Naive thymus-derived CD4-positive, alpha-beta T cell (primary cell): ENCODE measurements at regions not wholly inside any gene's neighbourhood (a gene's known extent, or its start where the extent isn't known, plus 50 kb on each side); places are given as distances from the start of the nearest gene placed in this dataset.

Experiments
- ATAC-seq: fragments of 150-1000 bp; cut with Tn5 transposase; 2 replicates; pipeline ENCODE4 v1.10.0; 2021; ENCODE audit warnings: mild to moderate bottlenecking, moderate library complexity
- CTCF ChIA-PET: fragments of 350-600 bp; sonication (Branson Sonifier 250); formaldehyde crosslinking; loops from one replicate; lab custom pipeline; 2021; ENCODE audit warnings: antibody characterized with exemption; lab: Charles Lee
- POLR2A ChIA-PET: fragments of 350-600 bp; sonication (Branson Sonifier 250); formaldehyde crosslinking; loops from one replicate; lab custom pipeline; 2021; ENCODE audit warnings: antibody characterized with exemption, inconsistent platforms; lab: Charles Lee
- DNase-seq, 9 donors: peaks; one replicate each; pipeline versions ENCODE4 v3.0.0 to v3.0.0-alpha.2; 2020 to 2022; ENCODE audit warnings: mixed read lengths in 1 of 9
- H3K27ac ChIP-seq: one replicate; pipeline ENCODE4 v1.7.0; 2013; ENCODE audit warnings: mild to moderate bottlenecking, low read depth, low read length, moderate library complexity
- H3K27me3 ChIP-seq, 2 donors: one replicate each; pipeline ENCODE4 v1.7.0; 2013; ENCODE audit warnings: low read length in 2 of 2, mild to moderate bottlenecking in 2 of 2, moderate library complexity in 2 of 2; ENCODE audit not compliant: control insufficient read depth in 2 of 2, insufficient read depth in 2 of 2
- H3K36me3 ChIP-seq, 3 experiments: 1 replicate in 2 of 3; 2 replicates in 1 of 3; pipeline ENCODE4 v1.7.0; 2013; ENCODE audit warnings: low read length in 3 of 3, mild to moderate bottlenecking in 3 of 3, moderate library complexity in 1 of 3; ENCODE audit not compliant: insufficient read depth in 3 of 3, control insufficient read depth in 2 of 3
- H3K4me1 ChIP-seq, 2 donors: one replicate each; pipeline ENCODE4 v1.7.0; 2013; ENCODE audit warnings: low read length in 2 of 2, mild to moderate bottlenecking in 2 of 2, moderate library complexity in 1 of 2; ENCODE audit not compliant: control insufficient read depth in 2 of 2, insufficient read depth in 2 of 2
- H3K4me3 ChIP-seq: 2 replicates; pipeline ENCODE4 v1.7.0; 2013; ENCODE audit warnings: mild to moderate bottlenecking, low read length
- H3K9me3 ChIP-seq, 3 experiments: 1 replicate in 2 of 3; 2 replicates in 1 of 3; pipeline ENCODE4 v1.7.0; 2013; ENCODE audit warnings: low read length in 3 of 3; ENCODE audit not compliant: control insufficient read depth in 2 of 3
- H3K27ac Mint-ChIP-seq, 9 donors: one replicate each; pipeline ENCODE4 v1.8.0; 2020 to 2022; ENCODE audit warnings: mixed read lengths in 9 of 9, mild to moderate bottlenecking in 8 of 9, moderate library complexity in 5 of 9, inconsistent platforms in 2 of 9
- H3K27me3 Mint-ChIP-seq, 5 donors: one replicate each; pipeline ENCODE4 v1.8.0; 2021 to 2022; ENCODE audit warnings: mixed read lengths in 5 of 5, mild to moderate bottlenecking in 1 of 5
- H3K36me3 Mint-ChIP-seq, 5 donors: one replicate each; pipeline ENCODE4 v1.8.0; 2020 to 2022; ENCODE audit warnings: mixed read lengths in 5 of 5, mild to moderate bottlenecking in 3 of 5, inconsistent platforms in 1 of 5
- H3K4me1 Mint-ChIP-seq, 7 donors: one replicate each; pipeline ENCODE4 v1.8.0; 2020 to 2022; ENCODE audit warnings: mixed read lengths in 7 of 7, mild to moderate bottlenecking in 3 of 7, inconsistent platforms in 1 of 7
- H3K4me3 Mint-ChIP-seq, 10 donors: one replicate each; pipeline ENCODE4 v1.8.0; 2020 to 2022; ENCODE audit warnings: mild to moderate bottlenecking in 10 of 10, mixed read lengths in 10 of 10, moderate library complexity in 6 of 10, inconsistent platforms in 2 of 10
- H3K9me3 Mint-ChIP-seq, 11 donors: one replicate each; pipeline ENCODE4 v1.8.0; 2020 to 2022; ENCODE audit warnings: mixed read lengths in 11 of 11, mild to moderate bottlenecking in 4 of 11, inconsistent platforms in 1 of 11, moderate library complexity in 1 of 11
- intact Hi-C, 2 donors: fragments of 100-400 bp; cut with micrococcal nuclease; formaldehyde crosslinking; loops; one replicate each; pipeline ENCODE4 v1.15.1; 2023

GRCh38 chr20:6468423-6469116 is 298.9 kb upstream of the BMP2 start:
- DNase-seq (no peak), ATAC-seq (no peak)
- Mint-ChIP-seq H3K27ac (no peak overlapping the region), H3K4me1 (no peaks in the 10 kb centered on the region), H3K4me3 (no peak overlapping the region), H3K9me3 (peaks cover 0 to 5% (median 3%) of the 10 kb centered on the region in 11 donors), H3K36me3 (no peaks in the 10 kb centered on the region), H3K27me3 (peaks cover 0 to 3% (median 0%) of the 10 kb centered on the region in 5 donors)
- Histone ChIP-seq H3K27me3 (no peaks in the 10 kb centered on the region), H3K4me1 (no peaks in the 10 kb centered on the region), H3K27ac (no peak overlapping the region), H3K4me3 (no peak overlapping the region), H3K9me3 (no peaks in the 10 kb centered on the region), H3K36me3 (no peaks in the 10 kb centered on the region)
- intact Hi-C loops: no loop called here
- ChIA-PET POLR2A (no interaction called here), CTCF (no interaction called here)

GRCh38 chr20:6467562-6467961 is 299.9 kb upstream of the BMP2 start:
- POLR2A ChIA-PET: no interaction called here
- CTCF ChIA-PET: no interaction called here
- intact Hi-C loops: no loop called here
- DNase-seq: no peak
- no peak overlapping the region for H3K4me3 Mint-ChIP-seq
- no peak for ATAC-seq
- no peak overlapping the region for H3K27ac Mint-ChIP-seq
- H3K9me3 Mint-ChIP-seq: peaks cover 0 to 5% (median 3%) of the 10 kb centered on the region in 11 donors
- H3K27me3 Mint-ChIP-seq: peaks cover 0 to 3% (median 0%) of the 10 kb centered on the region in 5 donors
- H3K4me1 Mint-ChIP-seq: no peaks in the 10 kb centered on the region
- Histone ChIP-seq H3K9me3 (no peaks in the 10 kb centered on the region), H3K4me3 (no peak overlapping the region), H3K27ac (no peak overlapping the region), H3K4me1 (no peaks in the 10 kb centered on the region), H3K27me3 (no peaks in the 10 kb centered on the region), H3K36me3 (no peaks in the 10 kb centered on the region)
- no peaks in the 10 kb centered on the region for H3K36me3 Mint-ChIP-seq

- no peaks in the 10 kb centered on the region for H3K27me3 ChIP-seq
- H3K36me3 Mint-ChIP-seq: no peaks in the 10 kb centered on the region
- H3K9me3 ChIP-seq: no peaks in the 10 kb centered on the region
- H3K4me1 ChIP-seq: no peaks in the 10 kb centered on the region
- intact Hi-C loops: no loop called here
- no peak for ATAC-seq
- DNase-seq: no peak
- H3K27ac Mint-ChIP-seq: no peak overlapping the region
- ChIA-PET POLR2A (no interaction called here), CTCF (no interaction called here)
- no peaks in the 10 kb centered on the region for H3K4me1 Mint-ChIP-seq
- H3K4me3 ChIP-seq: no peak overlapping the region
- H3K9me3 Mint-ChIP-seq: peaks cover 0 to 5% (median 3%) of the 10 kb centered on the region in 11 donors
- no peaks in the 10 kb centered on the region for H3K36me3 ChIP-seq
- H3K27ac ChIP-seq: no peak overlapping the region
- H3K27me3 Mint-ChIP-seq: peaks cover 0 to 3% (median 0%) of the 10 kb centered on the region in 5 donors
- H3K4me3 Mint-ChIP-seq: no peak overlapping the region
These were observed 301.2 kb upstream of the BMP2 start for GRCh38 chr20:6466075-6466810.

GRCh38 chr20:6450841-6451240 is 316.6 kb upstream of the BMP2 start:
- intact Hi-C loops: no loop called here
- H3K36me3 Mint-ChIP-seq: no peaks in the 10 kb centered on the region
- Histone ChIP-seq H3K27me3 (no peaks in the 10 kb centered on the region), H3K36me3 (no peaks in the 10 kb centered on the region), H3K4me1 (no peaks in the 10 kb centered on the region), H3K4me3 (no peak overlapping the region), H3K9me3 (no peaks in the 10 kb centered on the region), H3K27ac (no peak overlapping the region)
- peaks cover 0 to 8% (median 2%) of the 10 kb centered on the region in 11 donors for H3K9me3 Mint-ChIP-seq
- POLR2A ChIA-PET: no interaction called here
- H3K27me3 Mint-ChIP-seq: peaks cover 0 to 9% (median 0%) of the 10 kb centered on the region in 5 donors
- CTCF ChIA-PET: no interaction called here
- no peaks in the 10 kb centered on the region for H3K4me1 Mint-ChIP-seq
- no peak for DNase-seq
- no peak for ATAC-seq
- no peak overlapping the region for H3K4me3 Mint-ChIP-seq
- no peak overlapping the region for H3K27ac Mint-ChIP-seq

- no peaks in the 10 kb centered on the region for H3K36me3 ChIP-seq
- DNase-seq: no peak
- H3K9me3 Mint-ChIP-seq: peaks cover 0 to 13% (median 3%) of the 10 kb centered on the region in 11 donors
- H3K27ac Mint-ChIP-seq: no peak overlapping the region
- POLR2A ChIA-PET: no interaction called here
- H3K36me3 Mint-ChIP-seq: no peaks in the 10 kb centered on the region
- intact Hi-C loops: no loop called here
- no peak for ATAC-seq
- CTCF ChIA-PET: no interaction called here
- H3K4me1 Mint-ChIP-seq: no peaks in the 10 kb centered on the region
- no peaks in the 10 kb centered on the region for H3K4me1 ChIP-seq
- no peak overlapping the region for H3K4me3 ChIP-seq
- no peaks in the 10 kb centered on the region for H3K27me3 ChIP-seq
- peaks cover 0 to 4% (median 0%) of the 10 kb centered on the region in 5 donors for H3K27me3 Mint-ChIP-seq
- no peak overlapping the region for H3K27ac ChIP-seq
- no peaks in the 10 kb centered on the region for H3K9me3 ChIP-seq
- H3K4me3 Mint-ChIP-seq: no peak overlapping the region
These were observed 317.6 kb upstream of the FERMT1 start for GRCh38 chr20:6440443-6440799.

- Histone ChIP-seq H3K4me3 (no peak overlapping the region), H3K27ac (no peak overlapping the region), H3K9me3 (no peaks in the 10 kb centered on the region), H3K36me3 (no peaks in the 10 kb centered on the region), H3K4me1 (no peaks in the 10 kb centered on the region), H3K27me3 (no peaks in the 10 kb centered on the region)
- peaks cover 0 to 4% (median 0%) of the 10 kb centered on the region in 5 donors for H3K27me3 Mint-ChIP-seq
- no peaks in the 10 kb centered on the region for H3K36me3 Mint-ChIP-seq
- peaks cover 0 to 13% (median 3%) of the 10 kb centered on the region in 11 donors for H3K9me3 Mint-ChIP-seq
- H3K4me1 Mint-ChIP-seq: no peaks in the 10 kb centered on the region
- intact Hi-C loops: no loop called here
- H3K27ac Mint-ChIP-seq: no peak overlapping the region
- H3K4me3 Mint-ChIP-seq: no peak overlapping the region
- ChIA-PET CTCF (no interaction called here), POLR2A (no interaction called here)
- DNase-seq (no peak), ATAC-seq (no peak)
These were observed 317.1 kb upstream of the FERMT1 start for GRCh38 chr20:6439737-6440442.
